ENCODE measurements at regions not wholly inside any gene's neighbourhood (a gene's known extent, or its start where the extent isn't known, plus 50 kb on each side); places are given as distances from the start of the nearest gene placed in this dataset.

- no peak for TF ChIP-seq CTCF (IDR thresholded peaks at IDR 0.05 in 4 of 5, conservative IDR thresholded peaks at IDR 0.05 in 1 of 5)
- no peak for TF ChIP-seq POLR2A (IDR thresholded peaks at IDR 0.05)
Measured at GRCh38 chr2:7593360-7593759, 676.1 kb downstream of the RNF144A start.
